HEK293 (cell line): ENCODE measurements at regions not wholly inside any gene's neighbourhood (a gene's known extent, or its start where the extent isn't known, plus 50 kb on each side); places are given as distances from the start of the nearest gene placed in this dataset.

Experiments used
- CTCF ChIP-seq: fragments of 450-650 bp; formaldehyde crosslinking; IDR thresholded peaks from 2 replicates; pipeline ENCODE4 v1.5.1; 2016; ENCODE audit warnings: missing biosample characterization, missing genetic modification characterization
- REPIN1 ChIP-seq: fragments of 450-650 bp; formaldehyde crosslinking; IDR thresholded peaks from 2 replicates; pipeline ENCODE4 v1.5.1; 2017; ENCODE audit warnings: missing biosample characterization, missing genetic modification characterization, low read depth
- ZBTB6 ChIP-seq: fragments of 450-650 bp; formaldehyde crosslinking; IDR thresholded peaks from 2 replicates; pipeline ENCODE4 v1.5.1; 2017; ENCODE audit warnings: missing biosample characterization, missing genetic modification characterization
- ZNF23 ChIP-seq: fragments of 450-650 bp; formaldehyde crosslinking; IDR thresholded peaks from 2 replicates; pipeline ENCODE4 v1.5.1; 2016; ENCODE audit warnings: missing biosample characterization, missing genetic modification characterization, borderline replicate concordance
- ZNF239 ChIP-seq: fragments of 450-650 bp; formaldehyde crosslinking; IDR thresholded peaks from 2 replicates; pipeline ENCODE4 v1.5.1; 2016; ENCODE audit warnings: missing biosample characterization, missing genetic modification characterization
- ZNF280D ChIP-seq: fragments of 450-650 bp; formaldehyde crosslinking; IDR thresholded peaks from 2 replicates; pipeline ENCODE4 v1.5.1; 2016; ENCODE audit warnings: missing biosample characterization, missing genetic modification characterization

GRCh38 chr17:14940938-14941265, 324.2 kb downstream of the PMP22 start:
- no peak for TF ChIP-seq CTCF (tag by site-specific recombination)
- TF ChIP-seq ZNF23 (tag by site-specific recombination), result no peak
- TF ChIP-seq ZBTB6 (tag by site-specific recombination), result no peak
- TF ChIP-seq ZNF239 (tag by site-specific recombination), result no peak
- no peak for TF ChIP-seq REPIN1 (tag by site-specific recombination)
- no peak for TF ChIP-seq ZNF280D (tag by site-specific recombination)
